ENCODE measurements at regions not wholly inside any gene's neighbourhood (a gene's known extent, or its start where the extent isn't known, plus 50 kb on each side); places are given as distances from the start of the nearest gene placed in this dataset.

GRCh38 chr2:898319-898718, 52.3 kb upstream of the SNTG2 start:
- Mint-ChIP-seq H3K9me3 (peaks cover 22% of the 10 kb centered on the region), H3K4me1 (ENCODE audit: low read depth) (no peaks in the 10 kb centered on the region), H3K27me3 (peaks cover 4% of the 10 kb centered on the region)

GRCh38 chr2:897091-897490, 53.6 kb upstream of the SNTG2 start:
- Mint-ChIP-seq H3K4me3 (no peak overlapping the region), H3K27ac (no peak overlapping the region), H3K9me3 (peaks cover 22% of the 10 kb centered on the region), H3K4me1 (ENCODE audit: low read depth) (peaks cover 3% of the 10 kb centered on the region), H3K36me3 (ENCODE audit: low read depth) (peaks cover 4% of the 10 kb centered on the region), H3K27me3 (peaks cover 14% of the 10 kb centered on the region)

More at GRCh38 chr2:898319-898718, 52.3 kb upstream of the SNTG2 start:
- Mint-ChIP-seq H3K27ac (no peak overlapping the region), H3K36me3 (ENCODE audit: low read depth) (peaks cover 4% of the 10 kb centered on the region), H3K4me3 (no peak overlapping the region)

DNA sequence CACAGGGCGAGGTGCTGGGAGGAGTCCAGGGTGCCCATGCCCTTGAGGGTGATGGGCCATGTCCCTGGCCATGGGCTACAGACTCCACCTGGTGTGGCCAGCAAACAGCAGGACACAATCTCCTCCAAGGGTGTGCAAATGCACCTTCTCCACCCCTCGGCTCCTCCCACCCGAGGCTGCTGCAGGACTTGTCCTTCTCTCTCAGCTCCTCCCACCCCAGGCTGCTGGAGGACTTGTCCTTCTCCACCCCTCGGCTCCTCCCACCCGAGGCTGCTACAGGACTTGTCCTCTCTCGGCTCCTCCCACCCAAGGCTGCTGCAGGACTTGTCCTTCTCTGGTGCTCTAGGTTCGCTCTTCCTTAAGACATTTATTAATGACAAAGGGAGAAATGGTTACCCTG, 57.3 kb upstream of the SNTG2 start:
- Mint-ChIP-seq H3K9me3 (peaks cover 17% of the 10 kb centered on the region), H3K27ac (no peak overlapping the region), H3K27me3 (peaks cover 33% of the 10 kb centered on the region)

DNA sequence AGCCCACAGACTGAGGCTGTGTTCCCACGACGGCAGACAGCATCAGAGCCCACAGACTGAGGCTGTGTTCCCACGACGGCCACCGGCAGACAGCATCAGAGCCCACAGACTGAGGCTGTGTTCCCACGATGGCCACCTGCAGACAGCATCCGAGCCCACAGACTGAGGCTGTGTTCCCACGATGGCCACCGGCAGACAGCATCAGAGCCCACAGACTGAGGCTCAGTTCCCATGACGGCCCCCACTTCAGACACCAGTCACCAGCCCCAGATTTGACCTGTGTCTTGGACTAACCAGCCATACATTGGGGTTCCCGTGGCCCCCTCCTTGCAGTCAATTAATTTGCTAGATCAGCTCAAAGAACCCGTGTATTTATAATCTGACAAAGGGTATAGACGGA, 57.8 kb upstream of the SNTG2 start:
- no peak overlapping the region for H3K4me3 Mint-ChIP-seq
- peaks cover 33% of the 10 kb centered on the region for H3K27me3 Mint-ChIP-seq
- H3K36me3 Mint-ChIP-seq (ENCODE audit: low read depth), result peaks cover 4% of the 10 kb centered on the region
- peaks cover 17% of the 10 kb centered on the region for H3K9me3 Mint-ChIP-seq
- H3K27ac Mint-ChIP-seq, result no peak overlapping the region
- H3K4me1 Mint-ChIP-seq (ENCODE audit: low read depth), result peaks cover 5% of the 10 kb centered on the region

More for the DNA sequence above, 57.3 kb upstream of the SNTG2 start:
- no peak overlapping the region for H3K4me3 Mint-ChIP-seq
- peaks cover 5% of the 10 kb centered on the region for H3K4me1 Mint-ChIP-seq (ENCODE audit: low read depth)
- H3K36me3 Mint-ChIP-seq (ENCODE audit: low read depth), result peaks cover 4% of the 10 kb centered on the region

- Mint-ChIP-seq H3K27me3 (peaks cover 34% of the 10 kb centered on the region), H3K9me3 (peaks cover 13% of the 10 kb centered on the region), H3K4me3 (no peak overlapping the region), H3K27ac (no peak overlapping the region), H3K4me1 (ENCODE audit: low read depth) (peaks cover 5% of the 10 kb centered on the region), H3K36me3 (ENCODE audit: low read depth) (peaks cover 4% of the 10 kb centered on the region)
These were observed 58.2 kb upstream of the SNTG2 start for GRCh38 chr2:892401-892800.

DNA sequence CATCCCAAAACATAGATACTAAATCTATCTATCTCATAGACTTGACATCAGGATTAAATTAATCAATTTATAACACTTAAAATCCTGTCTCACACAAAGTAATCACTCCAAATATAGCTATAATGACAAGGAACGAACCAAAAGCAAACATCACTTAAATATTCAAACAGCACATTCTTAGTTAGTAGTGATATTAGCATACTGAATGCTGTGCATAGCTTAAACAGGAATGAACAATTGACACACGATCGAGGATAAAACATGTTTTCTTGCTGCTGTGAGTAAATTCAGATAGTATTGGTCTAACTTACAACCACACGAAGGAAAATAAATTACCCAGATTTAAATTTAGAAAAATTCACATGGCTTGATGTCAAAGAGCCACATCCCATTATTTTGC, 58.9 kb upstream of the SNTG2 start:
- Mint-ChIP-seq H3K27ac (no peak overlapping the region), H3K4me3 (no peak overlapping the region), H3K36me3 (ENCODE audit: low read depth) (peaks cover 4% of the 10 kb centered on the region), H3K27me3 (peaks cover 36% of the 10 kb centered on the region), H3K9me3 (peaks cover 12% of the 10 kb centered on the region), H3K4me1 (ENCODE audit: low read depth) (peaks cover 5% of the 10 kb centered on the region)

GRCh38 chr2:890791-891190, 59.9 kb upstream of the SNTG2 start:
- Mint-ChIP-seq H3K4me3 (no peak overlapping the region), H3K27ac (no peak overlapping the region), H3K36me3 (ENCODE audit: low read depth) (no peaks in the 10 kb centered on the region), H3K4me1 (ENCODE audit: low read depth) (peaks cover 5% of the 10 kb centered on the region), H3K9me3 (peaks cover 3% of the 10 kb centered on the region), H3K27me3 (peaks cover 36% of the 10 kb centered on the region)

- H3K4me3 Mint-ChIP-seq, result no peak overlapping the region
- peaks cover 2% of the 10 kb centered on the region for H3K9me3 Mint-ChIP-seq
- H3K4me1 Mint-ChIP-seq (ENCODE audit: low read depth), result peaks cover 5% of the 10 kb centered on the region
- H3K36me3 Mint-ChIP-seq (ENCODE audit: low read depth), result no peaks in the 10 kb centered on the region
- H3K27me3 Mint-ChIP-seq, result peaks cover 36% of the 10 kb centered on the region
- no peak overlapping the region for H3K27ac Mint-ChIP-seq
These were observed 60.4 kb upstream of the SNTG2 start for GRCh38 chr2:890214-890613.

DNA sequence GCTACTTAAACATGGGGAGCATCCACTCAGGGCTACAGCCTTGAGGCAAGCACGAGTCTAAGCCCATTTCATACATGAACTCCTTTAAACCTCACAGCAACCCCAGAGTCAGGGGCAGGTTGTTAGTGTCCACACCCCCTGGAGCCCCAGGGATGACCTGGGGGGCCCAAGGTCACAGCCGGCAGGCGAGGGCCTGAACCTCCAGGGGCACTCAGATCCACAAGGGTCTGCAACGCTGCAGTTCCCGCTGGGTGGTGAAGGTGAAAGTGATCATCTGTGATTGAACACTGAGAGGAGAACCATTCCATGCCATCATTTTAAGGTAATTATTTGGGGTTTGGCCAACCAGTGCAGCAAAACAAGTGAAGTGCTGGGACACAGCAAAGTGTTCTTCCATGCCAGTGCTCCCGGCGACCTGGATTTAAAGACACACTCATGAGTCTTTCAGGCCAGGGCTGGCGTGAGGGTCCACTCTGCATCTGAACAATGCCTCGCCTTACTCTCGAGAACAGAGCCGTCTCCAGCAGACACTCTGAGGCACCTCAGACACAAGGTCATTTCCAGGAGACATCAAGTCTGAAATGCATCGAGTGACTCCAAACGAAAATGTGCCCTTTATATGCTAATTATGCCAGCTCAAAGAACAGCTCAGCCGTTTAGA, 61.6 kb upstream of the SNTG2 start:
- Mint-ChIP-seq H3K36me3 (ENCODE audit: low read depth) (no peaks in the 10 kb centered on the region), H3K4me3 (no peak overlapping the region), H3K9me3 (no peaks in the 10 kb centered on the region), H3K27ac (no peak overlapping the region), H3K27me3 (peaks cover 44% of the 10 kb centered on the region), H3K4me1 (ENCODE audit: low read depth) (peaks cover 5% of the 10 kb centered on the region)

GRCh38 chr2:888211-888801, 62.3 kb upstream of the SNTG2 start:
- Mint-ChIP-seq H3K4me3 (no peak overlapping the region), H3K9me3 (no peaks in the 10 kb centered on the region), H3K27me3 (peaks cover 43% of the 10 kb centered on the region), H3K27ac (no peak overlapping the region), H3K36me3 (ENCODE audit: low read depth) (no peaks in the 10 kb centered on the region), H3K4me1 (ENCODE audit: low read depth) (peaks cover 5% of the 10 kb centered on the region)

DNA sequence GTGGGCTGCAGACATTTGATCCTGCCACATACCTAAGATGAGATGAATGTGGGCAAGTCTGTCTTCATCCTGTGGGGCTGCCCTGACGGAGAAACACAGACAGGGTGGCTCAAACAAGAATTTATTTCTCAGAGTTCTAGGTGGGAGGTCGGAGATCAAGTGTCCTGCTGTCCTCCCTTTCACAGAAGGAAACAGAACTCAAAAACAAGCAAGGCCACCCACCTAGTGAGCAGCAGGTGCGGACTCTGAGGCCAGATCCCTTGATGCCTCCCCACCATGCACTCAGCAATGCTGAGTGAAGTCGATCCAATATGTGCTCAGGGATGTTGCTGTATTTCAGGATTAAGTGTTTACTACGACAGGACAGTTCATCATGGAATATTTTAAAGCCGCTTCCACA, 63.0 kb upstream of the SNTG2 start:
- H3K27me3 Mint-ChIP-seq, result peaks cover 41% of the 10 kb centered on the region
- no peaks in the 10 kb centered on the region for H3K36me3 Mint-ChIP-seq (ENCODE audit: low read depth)
- H3K4me3 Mint-ChIP-seq, result no peak overlapping the region
- no peaks in the 10 kb centered on the region for H3K9me3 Mint-ChIP-seq
- H3K4me1 Mint-ChIP-seq (ENCODE audit: low read depth), result peaks cover 5% of the 10 kb centered on the region
- no peak overlapping the region for H3K27ac Mint-ChIP-seq

- Mint-ChIP-seq H3K36me3 (ENCODE audit: low read depth) (no peaks in the 10 kb centered on the region), H3K4me3 (no peak overlapping the region), H3K27ac (no peak overlapping the region), H3K4me1 (ENCODE audit: low read depth) (no peaks in the 10 kb centered on the region), H3K27me3 (peaks cover 35% of the 10 kb centered on the region), H3K9me3 (no peaks in the 10 kb centered on the region)
These were observed 64.3 kb upstream of the SNTG2 start for GRCh38 chr2:886072-887022.

DNA sequence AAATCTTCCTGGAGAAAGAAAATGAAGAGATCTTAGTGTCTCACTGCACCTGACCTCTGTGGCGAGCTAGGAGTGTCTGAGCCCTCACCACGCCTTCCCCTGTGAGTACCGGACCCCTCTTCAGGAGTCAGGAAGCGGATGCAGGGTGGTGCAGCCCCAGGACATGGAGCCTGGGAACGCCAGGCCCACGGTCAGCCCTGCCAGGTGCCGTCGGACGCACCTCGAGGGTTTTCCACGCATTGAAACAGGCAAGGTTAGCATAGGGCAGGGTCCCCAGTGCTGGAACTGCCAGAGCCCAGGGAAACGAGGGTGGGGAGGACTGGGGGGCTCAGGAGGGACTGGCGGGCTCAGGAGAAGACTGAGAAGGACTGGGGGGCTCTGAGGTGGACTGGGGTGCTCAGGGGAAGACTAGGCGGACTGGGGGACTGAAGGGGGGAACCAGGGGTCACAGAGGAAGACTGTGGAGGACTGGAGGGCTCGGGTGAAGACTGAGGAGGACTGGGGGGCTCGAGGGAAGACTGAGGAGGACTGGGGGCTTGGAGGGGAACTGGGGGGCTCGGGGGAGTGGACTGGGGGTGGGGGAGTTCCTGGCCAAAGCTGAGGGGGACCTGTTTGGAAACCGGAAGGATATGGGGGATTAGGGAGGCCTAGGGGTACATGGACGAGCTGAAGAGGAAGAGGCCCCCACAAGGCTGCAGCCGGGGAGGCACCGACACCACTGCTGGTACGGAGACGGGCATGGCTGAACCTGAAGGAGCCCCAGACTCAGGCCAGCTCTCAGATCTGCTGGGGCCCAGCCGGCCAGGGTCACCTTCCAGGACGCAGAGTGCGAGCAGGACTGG, 65.2 kb upstream of the SNTG2 start:
- Mint-ChIP-seq H3K27ac (no peak overlapping the region), H3K36me3 (ENCODE audit: low read depth) (no peaks in the 10 kb centered on the region), H3K9me3 (no peaks in the 10 kb centered on the region), H3K4me1 (ENCODE audit: low read depth) (no peaks in the 10 kb centered on the region), H3K27me3 (peaks cover 33% of the 10 kb centered on the region), H3K4me3 (no peak overlapping the region)

Data from stimulated activated naive CD8-positive, alpha-beta T cell treated with anti-CD3 and anti-CD28 coated beads, Interleukin-15, Interleukin-2, amounts not matched to agents 100 ng/mL and 50 ng/mL, for 24 hours (primary cell).